GM12878 (cell line): ENCODE measurements at regions not wholly inside any gene's neighbourhood (a gene's known extent, or its start where the extent isn't known, plus 50 kb on each side); places are given as distances from the start of the nearest gene placed in this dataset.

Source experiments
- ATAC-seq: fragments of 200-7000 bp; cut with Tn5 transposase; 3 replicates; pipeline ENCODE4 v1.9.1; 2020; ENCODE audit warnings: mild to moderate bottlenecking, moderate library complexity
- BruUV-seq: library from RNA; stranded (reverse); fragments of 400-500 nt; replicated peaks from 2 replicates; lab custom pipeline; 2021; lab: Mats Ljungman, UMichigan
- CTCF ChIA-PET: fragments of 300-600 bp; sonication (Branson Sonifier 250); formaldehyde crosslinking; extraction: SDS; loops from one replicate; lab custom pipeline; 2021; ENCODE audit warnings: inconsistent platforms; lab: Yijun Ruan, JAX
- POLR2A ChIA-PET: fragments of 350-600 bp; formaldehyde crosslinking; extraction: SDS; loops from one replicate; lab custom pipeline; 2021; ENCODE audit warnings: inconsistent platforms; lab: Charles Lee
- RAD21 ChIA-PET: fragments of 300-600 bp; sonication (Branson Sonifier 250); formaldehyde crosslinking; loops from one replicate; lab custom pipeline; 2023; ENCODE audit warnings: antibody characterized with exemption; ENCODE audit not compliant: unreplicated experiment; lab: Charles Lee
- SMC1A ChIA-PET: fragments of 300-600 bp; sonication (Branson Sonifier 250); formaldehyde crosslinking; loops from one replicate; lab custom pipeline; 2023; ENCODE audit not compliant: unreplicated experiment, uncharacterized antibody; lab: Charles Lee
- DNase-seq: peaks from one replicate; pipeline ENCODE4 v3.0.0-alpha.2; 2011; ENCODE audit warnings: low read depth, low spot score
- FAIRE-seq: peaks from 3 replicates; lab custom pipeline; 2011; peaks lifted over from hg19 to GRCh38; lab: Jason Lieb, UNC
- H2AFZ ChIP-seq: 2 replicates; pipeline ENCODE4 v1.6.0; 2011; ENCODE audit warnings: low read depth, low read length, control low read depth; ENCODE audit not compliant: control insufficient read depth
- H3K27ac ChIP-seq: 2 replicates; pipeline ENCODE4 v1.5.1; 2011; ENCODE audit warnings: control low read depth; ENCODE audit not compliant: control insufficient read depth, insufficient read depth
- H3K27me3 ChIP-seq, 2 experiments: replicated peaks in 1 of 2; 2 replicates each; pipeline versions ENCODE4 v1.6.0 to v1.6.1; 2011; ENCODE audit warnings: low read length in 1 of 2; ENCODE audit not compliant: control insufficient read depth in 2 of 2, insufficient read depth in 2 of 2
- H3K36me3 ChIP-seq, 2 experiments: 2 replicates each; pipeline ENCODE4 v1.5.1; 2011; ENCODE audit warnings: low read length in 1 of 2; ENCODE audit not compliant: control insufficient read depth in 2 of 2, insufficient read depth in 2 of 2
- H3K4me1 ChIP-seq: 2 replicates; pipeline ENCODE4 v1.6.1; 2011; ENCODE audit warnings: mild to moderate bottlenecking, low read length, moderate library complexity, mixed read lengths; ENCODE audit not compliant: control insufficient read depth, insufficient read depth
- H3K4me2 ChIP-seq: 2 replicates; pipeline ENCODE4 v1.6.0; 2011; ENCODE audit warnings: control low read depth; ENCODE audit not compliant: control insufficient read depth, insufficient read depth
- H3K4me3 ChIP-seq: fragments of 200-600 bp; sonication (generic); 2 replicates; pipeline ENCODE4 v1.5.1; 2016
- H3K79me2 ChIP-seq: 2 replicates; pipeline ENCODE4 v1.6.0; 2011; ENCODE audit warnings: low read length; ENCODE audit not compliant: control insufficient read depth, insufficient read depth
- H3K9ac ChIP-seq: 2 replicates; pipeline ENCODE4 v1.8.0; 2011; ENCODE audit warnings: low read length, control low read depth, mixed read lengths; ENCODE audit not compliant: control insufficient read depth, insufficient read depth
- H3K9me3 ChIP-seq: replicated peaks from 3 replicates; pipeline ENCODE4 v1.5.1; 2011; ENCODE audit warnings: mild to moderate bottlenecking, low read length; ENCODE audit not compliant: control insufficient read depth, insufficient read depth
- H4K20me1 ChIP-seq: 2 replicates; pipeline ENCODE4 v1.6.0; 2011; ENCODE audit not compliant: control insufficient read depth, insufficient read depth
- CREB1 ChIP-seq: IDR thresholded peaks from 2 replicates; pipeline ENCODE4 v1.6.1; 2012; ENCODE audit warnings: low read depth, mild to moderate bottlenecking, inconsistent platforms
- IKZF1 ChIP-seq: fragments of 450-650 bp; conservative IDR thresholded peaks from 2 replicates; pipeline ENCODE4 v1.6.1; 2017; ENCODE audit warnings: antibody characterized with exemption, mild to moderate bottlenecking
- MTA2 ChIP-seq: fragments of 450-650 bp; IDR thresholded peaks from 2 replicates; pipeline ENCODE4 v1.6.1; 2016; ENCODE audit warnings: low read depth, mild to moderate bottlenecking, moderate library complexity
- NKRF ChIP-seq: fragments of 450-650 bp; conservative IDR thresholded peaks from 2 replicates; pipeline ENCODE4 v1.6.1; 2017; ENCODE audit warnings: mild to moderate bottlenecking, moderate library complexity
- NRF1 ChIP-seq: conservative IDR thresholded peaks from 2 replicates; pipeline ENCODE4 v1.6.1; 2011; ENCODE audit warnings: mild to moderate bottlenecking, low read depth, low read length, improper control_type of control experiment
- RAD21 ChIP-seq: IDR thresholded peaks from 2 replicates; pipeline ENCODE4 v1.6.1; 2011; ENCODE audit warnings: mild to moderate bottlenecking, low read depth, low read length, moderate library complexity; ENCODE audit not compliant: insufficient read depth
- SUZ12 ChIP-seq: fragments of 200-600 bp; sonication (generic); IDR thresholded peaks from one replicate; pipeline ENCODE4 v1.6.1; 2018; ENCODE audit warnings: antibody characterized with exemption, mild to moderate bottlenecking; ENCODE audit not compliant: unreplicated experiment
- ZNF622 ChIP-seq: fragments of 450-650 bp; IDR thresholded peaks from 2 replicates; pipeline ENCODE4 v1.6.1; 2017; ENCODE audit warnings: mild to moderate bottlenecking, inconsistent platforms
- WGBS: methylation state at CpG from one replicate; pipeline ENCODE4 v1.1.6; 2016; ENCODE audit warnings: low lambda C conversion rate; ENCODE audit not compliant: insufficient replicate concordance, insufficient coverage; ENCODE audit errors: missing lambda C conversion rate; 5-methylcytosine and 5-hydroxymethylcytosine counted together
- in situ Hi-C: fragments of 300-500 bp; cut with MboI; formaldehyde crosslinking; loops from 9 replicates; pipeline ENCODE4 v1.14.3; 2018; ENCODE audit warnings: mixed read lengths
- intact Hi-C: fragments of 100-400 bp; cut with micrococcal nuclease; formaldehyde crosslinking; loops from one replicate; pipeline ENCODE4 v1.14.2; 2022; ENCODE audit not compliant: unreplicated experiment
- TF ChIP-seq, protein P1 (sequence below), 3 experiments: IDR thresholded peaks in 2 of 3; conservative IDR thresholded peaks in 1 of 3; 2 replicates each; pipeline ENCODE4 v1.5.1; 2011; ENCODE audit warnings: low read depth in 3 of 3, low read length in 3 of 3, mild to moderate bottlenecking in 3 of 3, control low read depth in 2 of 3, moderate library complexity in 2 of 3, inconsistent platforms in 1 of 3, mixed read lengths in 1 of 3; ENCODE audit not compliant: control insufficient read depth in 2 of 3, insufficient read depth in 1 of 3; ENCODE audit errors: extremely low read depth in 1 of 3

DNA sequence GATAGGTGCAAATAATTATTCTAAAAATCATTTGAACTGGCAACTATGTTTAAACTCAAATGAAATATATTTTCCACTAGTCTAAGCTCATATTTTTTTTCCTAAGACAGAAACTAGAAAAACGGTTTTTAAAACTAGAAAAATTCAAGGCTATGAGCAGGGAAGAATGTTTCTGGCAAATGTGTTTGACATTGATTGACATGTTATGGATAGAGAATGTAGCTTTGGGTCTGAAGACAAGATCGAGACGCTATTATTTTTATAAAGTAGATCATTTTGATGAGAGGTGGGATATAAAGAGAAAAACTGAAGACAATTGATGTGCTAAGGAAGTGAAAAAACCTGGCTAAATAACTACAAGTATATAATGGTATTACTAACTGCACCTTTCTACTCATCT, 415.2 kb downstream of the GABRB3 start:
- SMC1A ChIA-PET, result interaction anchor here (0.6 kb wide), 1 partner anchor 625 kb away, joined by 3 read pairs; no protein-coding TSS in a partner anchor
- RAD21 ChIA-PET, result no interaction called here
- Histone ChIP-seq H3K27ac (no peak overlapping the region), H4K20me1 (no peaks in the 10 kb centered on the region), H3K4me3 (no peak overlapping the region), H3K4me2 (no peak overlapping the region), H3K79me2 (no peaks in the 10 kb centered on the region), H3K4me1 (no peaks in the 10 kb centered on the region), H2AFZ (no peak overlapping the region), H3K9ac (no peak overlapping the region), H3K36me3 (no peaks in the 10 kb centered on the region), H3K27me3 (no peaks in the 10 kb centered on the region), H3K9me3 (no peaks in the 10 kb centered on the region; the same call in 2 of the 3 replicates)
- POLR2A ChIA-PET, result no interaction called here
- TF ChIP-seq CREB1 (no peak), NRF1 (no peak), ZNF622 (no peak), NKRF (no peak), MTA2 (no peak), RAD21 (no peak), IKZF1 (no peak), SUZ12 (no peak)
- TF ChIP-seq, protein P1, sequence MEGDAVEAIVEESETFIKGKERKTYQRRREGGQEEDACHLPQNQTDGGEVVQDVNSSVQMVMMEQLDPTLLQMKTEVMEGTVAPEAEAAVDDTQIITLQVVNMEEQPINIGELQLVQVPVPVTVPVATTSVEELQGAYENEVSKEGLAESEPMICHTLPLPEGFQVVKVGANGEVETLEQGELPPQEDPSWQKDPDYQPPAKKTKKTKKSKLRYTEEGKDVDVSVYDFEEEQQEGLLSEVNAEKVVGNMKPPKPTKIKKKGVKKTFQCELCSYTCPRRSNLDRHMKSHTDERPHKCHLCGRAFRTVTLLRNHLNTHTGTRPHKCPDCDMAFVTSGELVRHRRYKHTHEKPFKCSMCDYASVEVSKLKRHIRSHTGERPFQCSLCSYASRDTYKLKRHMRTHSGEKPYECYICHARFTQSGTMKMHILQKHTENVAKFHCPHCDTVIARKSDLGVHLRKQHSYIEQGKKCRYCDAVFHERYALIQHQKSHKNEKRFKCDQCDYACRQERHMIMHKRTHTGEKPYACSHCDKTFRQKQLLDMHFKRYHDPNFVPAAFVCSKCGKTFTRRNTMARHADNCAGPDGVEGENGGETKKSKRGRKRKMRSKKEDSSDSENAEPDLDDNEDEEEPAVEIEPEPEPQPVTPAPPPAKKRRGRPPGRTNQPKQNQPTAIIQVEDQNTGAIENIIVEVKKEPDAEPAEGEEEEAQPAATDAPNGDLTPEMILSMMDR (IDR thresholded peaks at IDR 0.05 in 2 of 3, conservative IDR thresholded peaks at IDR 0.05 in 1 of 3; ENCODE audit: control insufficient read depth in 2 of 3, extremely low read depth in 1 of 3, insufficient read depth in 1 of 3, low read depth in 3 of 3, low read length in 3 of 3), result no peak
- ATAC-seq (no peak), FAIRE-seq (no peak), DNase-seq (no peak)
- 0% methylated on average over 3 of the region's 3 CpGs for WGBS
- BruUV-seq, result no TSS peak
- CTCF ChIA-PET, result no interaction called here
- intact Hi-C loops (no loop called here), in situ Hi-C loops (no loop called here)
